ENCODE measurements at regions not wholly inside any gene's neighbourhood (a gene's known extent, or its start where the extent isn't known, plus 50 kb on each side); places are given as distances from the start of the nearest gene placed in this dataset.

GRCh38 chr15:36232491-36232890, 346.9 kb upstream of the CDIN1 start (continued):
- no peak for TF ChIP-seq EZH2 (IDR thresholded peaks at IDR 0.05; ENCODE audit: borderline replicate concordance, control insufficient read depth, low read depth, low read length)
- no peak for TF ChIP-seq TCF3 (IDR thresholded peaks at IDR 0.05; ENCODE audit: borderline replicate concordance, insufficient read depth, low read depth, low read length)
- no peak for TF ChIP-seq TBL1XR1 (IDR thresholded peaks at IDR 0.05; ENCODE audit: low read depth, low read length)
- TF ChIP-seq SIX5 (IDR thresholded peaks at IDR 0.05; ENCODE audit: low read depth, low read length, severe bottlenecking), result no peak
- no peak for TF ChIP-seq IKZF2 (IDR thresholded peaks at IDR 0.05)
- no peak for TF ChIP-seq MYC (IDR thresholded peaks at IDR 0.05; ENCODE audit: insufficient read depth, insufficient read length, insufficient replicate concordance, low read length, severe bottlenecking)
- no peak for TF ChIP-seq RCOR1 (conservative IDR thresholded peaks at IDR 0.05; ENCODE audit: low read depth, low read length)

GRCh38 chr15:36234743-36235142, 344.7 kb upstream of the CDIN1 start:
- no peak overlapping the region for H2AFZ ChIP-seq (ENCODE audit: control insufficient read depth, low read depth, low read length)
- no peaks in the 10 kb centered on the region for H3K4me1 ChIP-seq (ENCODE audit: control insufficient read depth, insufficient read depth, low read length)
- no peak overlapping the region for H3K9ac ChIP-seq (ENCODE audit: control insufficient read depth, insufficient read depth, low read length)
- intact Hi-C loops (cut with micrococcal nuclease; ENCODE audit: unreplicated experiment) (no loop called here), in situ Hi-C loops (cut with MboI) (no loop called here)
- ChIA-PET SMC1A (ENCODE audit: uncharacterized antibody, unreplicated experiment) (interaction anchor here (0.6 kb wide), 1 partner anchor 1161 kb away, joined by 3 read pairs; no protein-coding TSS in a partner anchor), RAD21 (ENCODE audit: unreplicated experiment) (no interaction called here), POLR2A (no interaction called here), CTCF (no interaction called here)
- no peaks in the 10 kb centered on the region for H3K79me2 ChIP-seq (ENCODE audit: control insufficient read depth, insufficient read depth, low read length)
- BruUV-seq (replicated peaks), result no TSS peak
- ATAC-seq (no peak), FAIRE-seq (no peak), DNase-seq (ENCODE audit: low read depth, low spot score) (no peak)
- H3K4me3 ChIP-seq, result no peak overlapping the region
- no peak overlapping the region for H3K27ac ChIP-seq (ENCODE audit: control insufficient read depth, insufficient read depth)
- TF ChIP-seq CHD2 (IDR thresholded peaks at IDR 0.05; ENCODE audit: borderline replicate concordance, low read depth, low read length), result no peak
- no peak for TF ChIP-seq SRF (IDR thresholded peaks at IDR 0.05; ENCODE audit: low read depth in 2 of 2, low read length in 2 of 2)
- TF ChIP-seq SMAD1 (IDR thresholded peaks at IDR 0.05; ENCODE audit: low read depth, partially characterized antibody), result no peak
- no peak for TF ChIP-seq NFYA (IDR thresholded peaks at IDR 0.05; ENCODE audit: borderline replicate concordance, low read depth, low read length)
- no peak for TF ChIP-seq SPI1 (IDR thresholded peaks at IDR 0.05; ENCODE audit: borderline replicate concordance, insufficient read depth, low read depth, low read length)
- TF ChIP-seq NFYB (IDR thresholded peaks at IDR 0.05; ENCODE audit: insufficient read depth, low read depth, low read length), result no peak
- no peak for TF ChIP-seq RAD51 (IDR thresholded peaks at IDR 0.05)
- TF ChIP-seq POLR2AphosphoS2 (IDR thresholded peaks at IDR 0.05; ENCODE audit: low read depth, low read length), result no peak
- TF ChIP-seq MTA2 (IDR thresholded peaks at IDR 0.05; ENCODE audit: low read depth), result no peak
- no peak for TF ChIP-seq MYB (IDR thresholded peaks at IDR 0.05; ENCODE audit: borderline replicate concordance, low read depth, low read length)
- TF ChIP-seq ELK1 (IDR thresholded peaks at IDR 0.05; ENCODE audit: low read depth, low read length), result no peak
- no peak for TF ChIP-seq ATF3 (IDR thresholded peaks at IDR 0.05; ENCODE audit: borderline replicate concordance, extremely low read depth, low read depth, low read length)
- TF ChIP-seq RCOR1 (conservative IDR thresholded peaks at IDR 0.05; ENCODE audit: low read depth, low read length), result no peak
- TF ChIP-seq ZZZ3 (IDR thresholded peaks at IDR 0.05; ENCODE audit: control insufficient read depth, insufficient read length, low read depth), result no peak
- TF ChIP-seq CREB1 (IDR thresholded peaks at IDR 0.05; ENCODE audit: low read depth), result no peak
- no peak for TF ChIP-seq POLR2A (IDR thresholded peaks at IDR 0.05; ENCODE audit: low read depth, low read length)
- no peak for TF ChIP-seq YY1 (IDR thresholded peaks at IDR 0.05; ENCODE audit: low read depth, low read length)
- no peak for TF ChIP-seq SP1 (IDR thresholded peaks at IDR 0.05; ENCODE audit: low read depth, low read length)
- no peaks in the 10 kb centered on the region for H3K27me3 ChIP-seq (replicated peaks in 1 of 2; ENCODE audit: control insufficient read depth in 2 of 2, insufficient read depth in 2 of 2, low read length in 1 of 2)
- H3K36me3 ChIP-seq (ENCODE audit: control insufficient read depth in 2 of 2, insufficient read depth in 2 of 2, low read length in 1 of 2), result no peaks in the 10 kb centered on the region
- no peaks in the 10 kb centered on the region for H4K20me1 ChIP-seq (ENCODE audit: control insufficient read depth, insufficient read depth)
- H3K9me3 ChIP-seq (replicated peaks; ENCODE audit: control insufficient read depth, insufficient read depth, low read length), result no peaks in the 10 kb centered on the region
- H3K4me2 ChIP-seq (ENCODE audit: control insufficient read depth, insufficient read depth), result no peak overlapping the region

All from GM12878 (cell line).